ENCODE measurements at regions not wholly inside any gene's neighbourhood (a gene's known extent, or its start where the extent isn't known, plus 50 kb on each side); places are given as distances from the start of the nearest gene placed in this dataset.
A peak's percentile ranks its signal among the peaks of the same experiment; 100 is the strongest.
"Not testable (repeated sequence)": the region's sequence is repeated elsewhere in the genome, so short reads cannot be mapped to it uniquely, and the experiment has no call there.

- Histone ChIP-seq H3K9ac (ENCODE audit: extremely low read depth, low read length, poor library complexity, severe bottlenecking) (no peak overlapping the region), H3K27me3 (ENCODE audit: control insufficient read depth, insufficient read depth, low read length, poor library complexity, severe bottlenecking) (no peaks in the 10 kb centered on the region), H3K27ac (ENCODE audit: low read depth, low read length) (no peak overlapping the region), H3K9me3 (ENCODE audit: control insufficient read depth, low read length) (peaks cover 45% of the 10 kb centered on the region), H3K36me3 (ENCODE audit: control insufficient read depth, insufficient read depth, low read length) (no peaks in the 10 kb centered on the region), H3K4me3 (ENCODE audit: low read length) (no peak overlapping the region), H3K4me1 (ENCODE audit: control insufficient read depth, insufficient read depth, low read length) (no peaks in the 10 kb centered on the region)
- no peak for TF ChIP-seq CTCF (conservative IDR thresholded peaks at IDR 0.05)
- Mint-ChIP-seq H3K9me3 (peaks cover 38% of the 10 kb centered on the region), H3K27me3 (ENCODE audit: insufficient read depth) (no peaks in the 10 kb centered on the region), H3K4me3 (no peak overlapping the region), H3K27ac (no peak overlapping the region), H3K36me3 (ENCODE audit: low read depth) (no peaks in the 10 kb centered on the region), H3K4me1 (no peaks in the 10 kb centered on the region)
- DNase-seq: no peak
- WGBS, 2 experiments (ENCODE audit: insufficient coverage in 1 of 2, insufficient read length in 1 of 2): 100% methylated on average over 1 of the region's 1 CpG; no CpG with 5 or more reads in 1 of the 2 experiments
Observed at GRCh38 chr2:123853161-123853560, 171.9 kb upstream of the CNTNAP5 start.

GRCh38 chr2:123859031-123859430 is 166.1 kb upstream of the CNTNAP5 start:
- not testable (repeated sequence) for H3K4me3 Mint-ChIP-seq; DNase-seq; H3K27me3 Mint-ChIP-seq (ENCODE audit: insufficient read depth); H3K9ac ChIP-seq (ENCODE audit: extremely low read depth, low read length, poor library complexity, severe bottlenecking); H3K4me1 ChIP-seq (ENCODE audit: control insufficient read depth, insufficient read depth, low read length); H3K4me1 Mint-ChIP-seq; H3K27ac Mint-ChIP-seq; H3K27me3 ChIP-seq (ENCODE audit: control insufficient read depth, insufficient read depth, low read length, poor library complexity, severe bottlenecking); H3K36me3 Mint-ChIP-seq (ENCODE audit: low read depth); H3K27ac ChIP-seq (ENCODE audit: low read depth, low read length); H3K36me3 ChIP-seq (ENCODE audit: control insufficient read depth, insufficient read depth, low read length)
- Histone ChIP-seq H3K4me3 (ENCODE audit: low read length) (peak overlapping the region; percentile 7), H3K9me3 (ENCODE audit: control insufficient read depth, low read length) (peaks cover 43% of the 10 kb centered on the region)
- H3K9me3 Mint-ChIP-seq: peaks cover 42% of the 10 kb centered on the region

GRCh38 chr2:123864416-123864815 is 160.7 kb upstream of the CNTNAP5 start:
- H3K9me3 Mint-ChIP-seq: peaks cover 11% of the 10 kb centered on the region
- Histone ChIP-seq H3K9me3 (ENCODE audit: control insufficient read depth, low read length) (peaks cover 17% of the 10 kb centered on the region), H3K4me3 (ENCODE audit: low read length) (no peak overlapping the region), H3K4me1 (ENCODE audit: control insufficient read depth, insufficient read depth, low read length) (no peaks in the 10 kb centered on the region), H3K9ac (ENCODE audit: extremely low read depth, low read length, poor library complexity, severe bottlenecking) (no peak overlapping the region), H3K27ac (ENCODE audit: low read depth, low read length) (no peak overlapping the region), H3K36me3 (ENCODE audit: control insufficient read depth, insufficient read depth, low read length) (no peaks in the 10 kb centered on the region), H3K27me3 (ENCODE audit: control insufficient read depth, insufficient read depth, low read length, poor library complexity, severe bottlenecking) (no peaks in the 10 kb centered on the region)
- DNase-seq: no peak
- TF ChIP-seq CTCF (conservative IDR thresholded peaks at IDR 0.05): no peak
- H3K27me3 Mint-ChIP-seq (ENCODE audit: insufficient read depth): no peaks in the 10 kb centered on the region
- no peaks in the 10 kb centered on the region for H3K36me3 Mint-ChIP-seq (ENCODE audit: low read depth)
- WGBS, 2 experiments (ENCODE audit: insufficient coverage in 1 of 2, insufficient read length in 1 of 2): 96% methylated on average over 1 of the region's 1 CpG; no CpG with 5 or more reads in 1 of the 2 experiments
- peaks cover 8% of the 10 kb centered on the region for H3K4me1 Mint-ChIP-seq
- no peak overlapping the region for H3K4me3 Mint-ChIP-seq
- no peak overlapping the region for H3K27ac Mint-ChIP-seq

GRCh38 chr2:123870206-123870880 is 154.7 kb upstream of the CNTNAP5 start:
- Mint-ChIP-seq H3K36me3 (ENCODE audit: low read depth) (no peaks in the 10 kb centered on the region), H3K9me3 (no peaks in the 10 kb centered on the region), H3K27me3 (ENCODE audit: insufficient read depth) (no peaks in the 10 kb centered on the region), H3K27ac (no peak overlapping the region), H3K4me3 (no peak overlapping the region), H3K4me1 (peaks cover 6% of the 10 kb centered on the region)
- no peak for DNase-seq
- no peak overlapping the region for H3K4me3 ChIP-seq (ENCODE audit: low read length)
- peaks cover 7% of the 10 kb centered on the region for H3K9me3 ChIP-seq (ENCODE audit: control insufficient read depth, low read length)
- no peak overlapping the region for H3K9ac ChIP-seq (ENCODE audit: extremely low read depth, low read length, poor library complexity, severe bottlenecking)
- H3K4me1 ChIP-seq (ENCODE audit: control insufficient read depth, insufficient read depth, low read length): no peaks in the 10 kb centered on the region
- no peaks in the 10 kb centered on the region for H3K36me3 ChIP-seq (ENCODE audit: control insufficient read depth, insufficient read depth, low read length)
- TF ChIP-seq CTCF (conservative IDR thresholded peaks at IDR 0.05): no peak
- H3K27ac ChIP-seq (ENCODE audit: low read depth, low read length): no peak overlapping the region
- no peaks in the 10 kb centered on the region for H3K27me3 ChIP-seq (ENCODE audit: control insufficient read depth, insufficient read depth, low read length, poor library complexity, severe bottlenecking)
- 94 to 95% methylated on average over 2 to 6 of the region's 6 CpGs for WGBS, 2 experiments (ENCODE audit: insufficient coverage in 1 of 2, insufficient read length in 1 of 2)
